GM12878 (cell line): ENCODE measurements at regions not wholly inside any gene's neighbourhood (a gene's known extent, or its start where the extent isn't known, plus 50 kb on each side); places are given as distances from the start of the nearest gene placed in this dataset.

ENCODE experiments used
- EP300 ChIP-seq, 2 experiments: fragments of 150-350 bp in 1 of 2; IDR thresholded peaks; 2 replicates each; pipeline ENCODE4 v1.6.1; 2011 to 2012; ENCODE audit warnings: low read depth in 2 of 2, low read length in 2 of 2, borderline replicate concordance in 1 of 2, improper control_type of control experiment in 1 of 2, inconsistent platforms in 1 of 2; ENCODE audit not compliant: control insufficient read depth in 1 of 2
- FOS ChIP-seq: IDR thresholded peaks from 3 replicates; pipeline ENCODE4 v1.6.1; 2011; ENCODE audit warnings: borderline replicate concordance; ENCODE audit not compliant: insufficient read length; ENCODE audit errors: extremely low read depth
- HDGF ChIP-seq: fragments of 450-650 bp; IDR thresholded peaks from 2 replicates; pipeline ENCODE4 v1.6.1; 2016; ENCODE audit warnings: antibody characterized with exemption
- IKZF1 ChIP-seq: fragments of 450-650 bp; conservative IDR thresholded peaks from 2 replicates; pipeline ENCODE4 v1.6.1; 2017; ENCODE audit warnings: antibody characterized with exemption, mild to moderate bottlenecking
- JUND ChIP-seq: IDR thresholded peaks from 2 replicates; pipeline ENCODE4 v1.6.1; 2012; ENCODE audit warnings: low read depth, mild to moderate bottlenecking, low read length, improper control_type of control experiment, moderate library complexity
- NFYB ChIP-seq: IDR thresholded peaks from 2 replicates; pipeline ENCODE4 v1.6.1; 2011; ENCODE audit warnings: low read depth, mild to moderate bottlenecking, low read length, improper control_type of control experiment, moderate library complexity; ENCODE audit not compliant: insufficient read depth
- POLR2AphosphoS5 ChIP-seq: IDR thresholded peaks from 2 replicates; pipeline ENCODE4 v1.6.1; 2011; ENCODE audit warnings: mild to moderate bottlenecking, low read length, inconsistent platforms
- RELA ChIP-seq: fragments of 450-650 bp; IDR thresholded peaks from 2 replicates; pipeline ENCODE4 v1.8.0; 2014; ENCODE audit warnings: borderline replicate concordance; ENCODE audit not compliant: partially characterized antibody
- RUNX3 ChIP-seq: IDR thresholded peaks from 2 replicates; pipeline ENCODE4 v1.6.1; 2012; ENCODE audit warnings: low read length, inconsistent platforms
- WRNIP1 ChIP-seq: IDR thresholded peaks from 2 replicates; pipeline ENCODE4 v1.6.1; 2011; ENCODE audit warnings: low read depth, low read length, improper control_type of control experiment, borderline replicate concordance
- TF ChIP-seq, protein P1 (sequence below): fragments of 450-650 bp; IDR thresholded peaks from 2 replicates; pipeline ENCODE4 v1.6.1; 2017; ENCODE audit warnings: mild to moderate bottlenecking, moderate library complexity
- TF ChIP-seq, protein P2 (sequence below): fragments of 450-650 bp; IDR thresholded peaks from 2 replicates; pipeline ENCODE4 v1.6.1; 2016; ENCODE audit warnings: mild to moderate bottlenecking, moderate library complexity, borderline replicate concordance
- TF ChIP-seq, protein P3 (sequence below): fragments of 450-650 bp; IDR thresholded peaks from 2 replicates; pipeline ENCODE4 v1.6.1; 2018; ENCODE audit warnings: borderline replicate concordance, mild to moderate bottlenecking; ENCODE audit not compliant: partially characterized antibody

DNA sequence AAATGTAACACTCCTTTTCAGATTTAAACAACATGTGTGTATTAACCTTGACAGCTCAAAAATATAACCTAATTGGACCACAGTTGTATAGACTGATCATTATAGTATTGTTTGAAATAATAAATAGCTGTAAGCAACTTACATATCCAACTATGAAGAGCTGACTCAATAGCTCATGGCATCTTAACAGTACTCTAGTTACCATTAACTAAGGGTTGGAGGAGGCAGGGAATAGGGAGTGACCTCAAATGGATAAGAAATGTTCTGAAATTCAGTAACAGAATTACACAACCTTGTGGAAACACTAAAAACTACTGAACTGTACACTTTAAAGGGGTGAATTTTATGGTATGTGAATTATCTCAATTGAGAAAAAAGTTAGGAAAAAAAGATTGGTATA lies 136.5 kb upstream of the CPEB2 start (continued):
- TF ChIP-seq, protein P1, sequence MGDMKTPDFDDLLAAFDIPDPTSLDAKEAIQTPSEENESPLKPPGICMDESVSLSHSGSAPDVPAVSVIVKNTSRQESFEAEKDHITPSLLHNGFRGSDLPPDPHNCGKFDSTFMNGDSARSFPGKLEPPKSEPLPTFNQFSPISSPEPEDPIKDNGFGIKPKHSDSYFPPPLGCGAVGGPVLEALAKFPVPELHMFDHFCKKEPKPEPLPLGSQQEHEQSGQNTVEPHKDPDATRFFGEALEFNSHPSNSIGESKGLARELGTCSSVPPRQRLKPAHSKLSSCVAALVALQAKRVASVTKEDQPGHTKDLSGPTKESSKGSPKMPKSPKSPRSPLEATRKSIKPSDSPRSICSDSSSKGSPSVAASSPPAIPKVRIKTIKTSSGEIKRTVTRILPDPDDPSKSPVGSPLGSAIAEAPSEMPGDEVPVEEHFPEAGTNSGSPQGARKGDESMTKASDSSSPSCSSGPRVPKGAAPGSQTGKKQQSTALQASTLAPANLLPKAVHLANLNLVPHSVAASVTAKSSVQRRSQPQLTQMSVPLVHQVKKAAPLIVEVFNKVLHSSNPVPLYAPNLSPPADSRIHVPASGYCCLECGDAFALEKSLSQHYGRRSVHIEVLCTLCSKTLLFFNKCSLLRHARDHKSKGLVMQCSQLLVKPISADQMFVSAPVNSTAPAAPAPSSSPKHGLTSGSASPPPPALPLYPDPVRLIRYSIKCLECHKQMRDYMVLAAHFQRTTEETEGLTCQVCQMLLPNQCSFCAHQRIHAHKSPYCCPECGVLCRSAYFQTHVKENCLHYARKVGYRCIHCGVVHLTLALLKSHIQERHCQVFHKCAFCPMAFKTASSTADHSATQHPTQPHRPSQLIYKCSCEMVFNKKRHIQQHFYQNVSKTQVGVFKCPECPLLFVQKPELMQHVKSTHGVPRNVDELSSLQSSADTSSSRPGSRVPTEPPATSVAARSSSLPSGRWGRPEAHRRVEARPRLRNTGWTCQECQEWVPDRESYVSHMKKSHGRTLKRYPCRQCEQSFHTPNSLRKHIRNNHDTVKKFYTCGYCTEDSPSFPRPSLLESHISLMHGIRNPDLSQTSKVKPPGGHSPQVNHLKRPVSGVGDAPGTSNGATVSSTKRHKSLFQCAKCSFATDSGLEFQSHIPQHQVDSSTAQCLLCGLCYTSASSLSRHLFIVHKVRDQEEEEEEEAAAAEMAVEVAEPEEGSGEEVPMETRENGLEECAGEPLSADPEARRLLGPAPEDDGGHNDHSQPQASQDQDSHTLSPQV = no peak
- no peak for TF ChIP-seq FOS
- TF ChIP-seq HDGF = no peak
- no peak for TF ChIP-seq POLR2AphosphoS5
- no peak for TF ChIP-seq IKZF1
- no peak for TF ChIP-seq NFYB
- no peak for TF ChIP-seq JUND
- no peak for TF ChIP-seq EP300 (IDR thresholded peaks at IDR 0.05; ENCODE audit: borderline replicate concordance in 1 of 2, control insufficient read depth in 1 of 2, low read depth in 2 of 2, low read length in 2 of 2)
- TF ChIP-seq, protein P2, sequence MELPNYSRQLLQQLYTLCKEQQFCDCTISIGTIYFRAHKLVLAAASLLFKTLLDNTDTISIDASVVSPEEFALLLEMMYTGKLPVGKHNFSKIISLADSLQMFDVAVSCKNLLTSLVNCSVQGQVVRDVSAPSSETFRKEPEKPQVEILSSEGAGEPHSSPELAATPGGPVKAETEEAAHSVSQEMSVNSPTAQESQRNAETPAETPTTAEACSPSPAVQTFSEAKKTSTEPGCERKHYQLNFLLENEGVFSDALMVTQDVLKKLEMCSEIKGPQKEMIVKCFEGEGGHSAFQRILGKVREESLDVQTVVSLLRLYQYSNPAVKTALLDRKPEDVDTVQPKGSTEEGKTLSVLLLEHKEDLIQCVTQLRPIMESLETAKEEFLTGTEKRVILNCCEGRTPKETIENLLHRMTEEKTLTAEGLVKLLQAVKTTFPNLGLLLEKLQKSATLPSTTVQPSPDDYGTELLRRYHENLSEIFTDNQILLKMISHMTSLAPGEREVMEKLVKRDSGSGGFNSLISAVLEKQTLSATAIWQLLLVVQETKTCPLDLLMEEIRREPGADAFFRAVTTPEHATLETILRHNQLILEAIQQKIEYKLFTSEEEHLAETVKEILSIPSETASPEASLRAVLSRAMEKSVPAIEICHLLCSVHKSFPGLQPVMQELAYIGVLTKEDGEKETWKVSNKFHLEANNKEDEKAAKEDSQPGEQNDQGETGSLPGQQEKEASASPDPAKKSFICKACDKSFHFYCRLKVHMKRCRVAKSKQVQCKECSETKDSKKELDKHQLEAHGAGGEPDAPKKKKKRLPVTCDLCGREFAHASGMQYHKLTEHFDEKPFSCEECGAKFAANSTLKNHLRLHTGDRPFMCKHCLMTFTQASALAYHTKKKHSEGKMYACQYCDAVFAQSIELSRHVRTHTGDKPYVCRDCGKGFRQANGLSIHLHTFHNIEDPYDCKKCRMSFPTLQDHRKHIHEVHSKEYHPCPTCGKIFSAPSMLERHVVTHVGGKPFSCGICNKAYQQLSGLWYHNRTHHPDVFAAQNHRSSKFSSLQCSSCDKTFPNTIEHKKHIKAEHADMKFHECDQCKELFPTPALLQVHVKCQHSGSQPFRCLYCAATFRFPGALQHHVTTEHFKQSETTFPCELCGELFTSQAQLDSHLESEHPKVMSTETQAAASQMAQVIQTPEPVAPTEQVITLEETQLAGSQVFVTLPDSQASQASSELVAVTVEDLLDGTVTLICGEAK = no peak
- TF ChIP-seq RELA = no peak
- TF ChIP-seq RUNX3 = no peak
- TF ChIP-seq, protein P3, sequence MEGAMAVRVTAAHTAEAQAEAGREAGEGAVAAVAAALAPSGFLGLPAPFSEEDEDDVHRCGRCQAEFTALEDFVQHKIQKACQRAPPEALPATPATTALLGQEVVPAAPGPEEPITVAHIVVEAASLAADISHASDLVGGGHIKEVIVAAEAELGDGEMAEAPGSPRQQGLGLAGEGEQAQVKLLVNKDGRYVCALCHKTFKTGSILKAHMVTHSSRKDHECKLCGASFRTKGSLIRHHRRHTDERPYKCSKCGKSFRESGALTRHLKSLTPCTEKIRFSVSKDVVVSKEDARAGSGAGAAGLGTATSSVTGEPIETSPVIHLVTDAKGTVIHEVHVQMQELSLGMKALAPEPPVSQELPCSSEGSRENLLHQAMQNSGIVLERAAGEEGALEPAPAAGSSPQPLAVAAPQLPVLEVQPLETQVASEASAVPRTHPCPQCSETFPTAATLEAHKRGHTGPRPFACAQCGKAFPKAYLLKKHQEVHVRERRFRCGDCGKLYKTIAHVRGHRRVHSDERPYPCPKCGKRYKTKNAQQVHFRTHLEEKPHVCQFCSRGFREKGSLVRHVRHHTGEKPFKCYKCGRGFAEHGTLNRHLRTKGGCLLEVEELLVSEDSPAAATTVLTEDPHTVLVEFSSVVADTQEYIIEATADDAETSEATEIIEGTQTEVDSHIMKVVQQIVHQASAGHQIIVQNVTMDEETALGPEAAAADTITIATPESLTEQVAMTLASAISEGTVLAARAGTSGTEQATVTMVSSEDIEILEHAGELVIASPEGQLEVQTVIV = no peak
- TF ChIP-seq WRNIP1 = no peak
- TF ChIP-seq, all 136 proteins: peak for 0
